GM18517 (cell line): ENCODE measurements at regions not wholly inside any gene's neighbourhood (a gene's known extent, or its start where the extent isn't known, plus 50 kb on each side); places are given as distances from the start of the nearest gene placed in this dataset.
"Not testable (repeated sequence)": the region's sequence is repeated elsewhere in the genome, so short reads cannot be mapped to it uniquely, and the experiment has no call there.

Experiments used
- ATAC-seq: cut with Tn5 transposase; IDR thresholded peaks from one replicate; pipeline ENCODE4 v1.9.1; 2021; ENCODE audit warnings: mild to moderate bottlenecking, moderate library complexity; ENCODE audit not compliant: unreplicated experiment

GRCh38 chr12:76292891-76293290 lies 55.3 kb downstream of the BBS10 start:
- not testable (repeated sequence) for ATAC-seq

GRCh38 chr12:76292305-76292704 lies 55.9 kb downstream of the BBS10 start:
- ATAC-seq: not testable (repeated sequence)

- ATAC-seq: no peak
These were observed 57.0 kb downstream of the BBS10 start for GRCh38 chr12:76290963-76291859.

GRCh38 chr12:76288218-76288617 lies 60.0 kb downstream of the BBS10 start:
- ATAC-seq: no peak

- ATAC-seq: no peak
These were observed 63.1 kb downstream of the BBS10 start for GRCh38 chr12:76284816-76285750.

GRCh38 chr12:76282744-76283143 lies 65.5 kb downstream of the BBS10 start:
- ATAC-seq: no peak

GRCh38 chr12:76277480-76277879 lies 70.7 kb downstream of the BBS10 start:
- ATAC-seq: no peak

GRCh38 chr12:76276499-76277151 lies 71.6 kb downstream of the BBS10 start:
- ATAC-seq: no peak

GRCh38 chr12:76275511-76276093 lies 72.6 kb downstream of the BBS10 start:
- ATAC-seq: no peak

- no peak for ATAC-seq
These were observed 73.7 kb downstream of the BBS10 start for GRCh38 chr12:76274420-76275083.

GRCh38 chr12:76272287-76272686 lies 75.9 kb downstream of the BBS10 start:
- ATAC-seq: no peak

- ATAC-seq: no peak
These were observed 77.4 kb downstream of the BBS10 start for GRCh38 chr12:76270657-76271358.

GRCh38 chr12:76268267-76268666 lies 79.9 kb downstream of the BBS10 start:
- ATAC-seq: no peak

GRCh38 chr12:76266797-76267196 lies 81.4 kb downstream of the BBS10 start:
- ATAC-seq: no peak

- ATAC-seq: no peak
These were observed 82.6 kb downstream of the BBS10 start for GRCh38 chr12:76265424-76266180.

- no peak for ATAC-seq
These were observed 83.6 kb downstream of the BBS10 start for GRCh38 chr12:76264611-76265012.

- no peak for ATAC-seq
These were observed 84.5 kb downstream of the BBS10 start for GRCh38 chr12:76263696-76264095.

- ATAC-seq: no peak
These were observed 87.8 kb downstream of the BBS10 start for GRCh38 chr12:76260390-76260748.
